ENCODE measurements at regions not wholly inside any gene's neighbourhood (a gene's known extent, or its start where the extent isn't known, plus 50 kb on each side); places are given as distances from the start of the nearest gene placed in this dataset.

DNA sequence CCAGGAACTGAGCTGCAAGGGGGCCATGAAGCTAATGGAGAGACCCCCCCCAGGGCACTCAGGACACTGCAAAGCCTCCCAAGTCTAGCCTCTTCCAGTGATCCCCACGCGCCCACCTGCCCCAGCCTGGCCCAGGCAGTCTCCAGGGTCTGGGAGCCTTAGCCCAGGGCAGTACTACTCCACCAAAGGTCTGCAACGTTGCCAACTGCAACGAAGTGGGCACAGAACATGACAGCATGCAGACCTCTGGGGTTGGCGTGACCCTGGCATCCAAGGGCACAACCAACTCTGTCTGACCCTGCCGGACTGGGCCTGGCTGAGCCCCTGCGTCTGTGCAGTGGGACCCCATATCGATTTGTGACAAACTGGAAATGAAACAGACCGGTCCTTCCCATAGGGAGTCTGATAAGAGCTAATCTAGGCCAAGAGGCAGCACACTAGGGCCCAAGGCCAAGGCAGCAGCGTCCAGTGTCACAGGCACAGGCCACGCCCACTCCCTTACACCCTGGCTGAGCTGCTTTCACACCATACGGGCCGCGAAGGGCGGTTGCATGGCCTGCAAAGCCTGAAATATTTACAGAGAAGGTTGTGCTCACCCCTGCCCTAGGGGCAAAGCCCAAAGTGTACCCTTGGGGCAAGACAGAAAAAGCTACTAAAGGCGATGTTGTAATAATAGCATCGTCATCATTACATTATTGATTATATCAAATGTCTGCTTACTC is 76.7 kb downstream of the NCOR2 start:
- Histone ChIP-seq H3K27ac (peak overlapping the region; percentile 48 to 69 (median 63)), H3K36me3 (replicated peaks in 1 of 2; ENCODE audit: insufficient read depth in 1 of 2, low read depth in 2 of 2) (no peaks in the 10 kb centered on the region), H3K4me1 (peaks cover 36% of the 10 kb centered on the region), H3K9me3 (no peaks in the 10 kb centered on the region), H3K4me3 (no peak overlapping the region), H3K27me3 (no peaks in the 10 kb centered on the region)
- intact Hi-C loops (cut with DNase I), result loop anchor here (10.0 kb wide), 1 partner anchor 116 kb away; no protein-coding TSS in a partner anchor
- TF ChIP-seq, protein P1, sequence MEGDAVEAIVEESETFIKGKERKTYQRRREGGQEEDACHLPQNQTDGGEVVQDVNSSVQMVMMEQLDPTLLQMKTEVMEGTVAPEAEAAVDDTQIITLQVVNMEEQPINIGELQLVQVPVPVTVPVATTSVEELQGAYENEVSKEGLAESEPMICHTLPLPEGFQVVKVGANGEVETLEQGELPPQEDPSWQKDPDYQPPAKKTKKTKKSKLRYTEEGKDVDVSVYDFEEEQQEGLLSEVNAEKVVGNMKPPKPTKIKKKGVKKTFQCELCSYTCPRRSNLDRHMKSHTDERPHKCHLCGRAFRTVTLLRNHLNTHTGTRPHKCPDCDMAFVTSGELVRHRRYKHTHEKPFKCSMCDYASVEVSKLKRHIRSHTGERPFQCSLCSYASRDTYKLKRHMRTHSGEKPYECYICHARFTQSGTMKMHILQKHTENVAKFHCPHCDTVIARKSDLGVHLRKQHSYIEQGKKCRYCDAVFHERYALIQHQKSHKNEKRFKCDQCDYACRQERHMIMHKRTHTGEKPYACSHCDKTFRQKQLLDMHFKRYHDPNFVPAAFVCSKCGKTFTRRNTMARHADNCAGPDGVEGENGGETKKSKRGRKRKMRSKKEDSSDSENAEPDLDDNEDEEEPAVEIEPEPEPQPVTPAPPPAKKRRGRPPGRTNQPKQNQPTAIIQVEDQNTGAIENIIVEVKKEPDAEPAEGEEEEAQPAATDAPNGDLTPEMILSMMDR (IDR thresholded peaks at IDR 0.05), result no peak
- TF ChIP-seq POLR2A (IDR thresholded peaks at IDR 0.05), result no peak
- 20 to 21% methylated on average over 8 to 17 of the region's 17 CpGs for WGBS, 2 donors
- peak; percentile 93 to 98 (median 97) for DNase-seq
- ATAC-seq, result peak; percentile 94

DNA sequence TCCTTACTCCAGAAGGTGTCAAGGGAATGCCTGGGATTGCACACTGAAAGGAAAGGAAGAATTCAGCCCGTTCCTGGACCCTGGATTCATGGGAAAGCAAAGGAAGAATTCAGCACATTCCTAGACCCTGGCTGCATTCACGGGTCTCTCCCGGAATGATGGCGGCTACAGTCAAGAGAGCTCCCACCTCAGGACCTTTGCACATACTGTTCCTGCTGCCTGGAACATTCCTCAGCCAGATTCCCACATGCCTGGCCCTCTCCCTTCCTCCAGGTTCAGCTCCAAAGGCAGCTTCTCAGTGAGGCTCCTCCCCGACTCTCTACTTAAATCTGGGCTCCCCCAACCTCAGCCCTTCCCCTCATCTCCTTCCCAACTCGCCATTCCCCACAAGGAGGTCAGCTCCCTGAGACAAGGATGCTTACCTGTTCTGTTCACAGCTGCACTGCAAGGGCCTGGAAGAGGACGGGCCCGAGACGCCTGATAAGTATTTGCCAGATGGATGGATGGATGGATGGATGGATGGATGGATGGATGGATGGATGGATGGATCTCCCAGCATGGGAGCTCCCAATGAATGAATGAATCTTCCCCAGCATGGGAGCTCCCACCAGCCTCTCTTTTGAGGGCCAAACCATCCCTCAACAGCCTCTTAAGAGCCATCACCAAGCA is 77.4 kb downstream of the NCOR2 start:
- WGBS, 2 donors, result 92 to 97% methylated on average over 9 of the region's 9 CpGs
- no peak for ATAC-seq
- Histone ChIP-seq H3K9me3 (no peaks in the 10 kb centered on the region), H3K4me1 (peaks cover 36% of the 10 kb centered on the region), H3K36me3 (replicated peaks in 1 of 2; ENCODE audit: insufficient read depth in 1 of 2, low read depth in 2 of 2) (no peaks in the 10 kb centered on the region), H3K27me3 (no peaks in the 10 kb centered on the region), H3K27ac (peak overlapping the region in 3 of 4 donors; percentile 48 to 69 (median 66)), H3K4me3 (no peak overlapping the region)
- intact Hi-C loops (cut with DNase I), result loop anchor here (10.0 kb wide), 1 partner anchor 115 kb away; no protein-coding TSS in a partner anchor
- TF ChIP-seq, protein P1 (IDR thresholded peaks at IDR 0.05), result no peak
- no peak for TF ChIP-seq POLR2A (IDR thresholded peaks at IDR 0.05)
- DNase-seq, result no peak

DNA sequence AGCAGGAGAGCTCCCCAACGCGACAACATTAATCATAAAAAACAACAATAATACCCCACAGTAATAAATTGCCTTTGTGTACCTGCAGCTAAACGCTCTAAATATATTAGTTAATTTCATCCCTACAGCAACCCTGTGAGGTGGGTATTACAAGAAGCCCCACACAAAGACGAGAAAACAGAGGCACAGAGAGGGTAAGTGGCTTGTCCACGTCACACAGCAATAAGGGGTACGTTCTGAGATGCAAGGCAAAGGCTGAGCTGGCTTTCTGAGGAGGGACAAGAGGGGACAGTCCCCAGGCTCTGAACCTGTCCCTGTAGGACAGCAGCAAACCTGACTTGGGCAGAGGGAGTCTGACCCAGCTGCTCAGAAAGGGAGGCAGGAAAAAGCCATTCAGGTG is 78.2 kb downstream of the NCOR2 start:
- H3K4me1 ChIP-seq, result peaks cover 36% of the 10 kb centered on the region
- H3K27me3 ChIP-seq, result no peaks in the 10 kb centered on the region
- no peaks in the 10 kb centered on the region for H3K9me3 ChIP-seq
- no peak for TF ChIP-seq POLR2A (IDR thresholded peaks at IDR 0.05)
- TF ChIP-seq, protein P1 (IDR thresholded peaks at IDR 0.05), result no peak
- WGBS, 2 donors, result 68 to 71% methylated on average over 6 of the region's 6 CpGs
- DNase-seq (no peak), ATAC-seq (no peak)
- H3K27ac ChIP-seq, result peak overlapping the region in 1 of 4 donors; percentile 8
- intact Hi-C loops (cut with DNase I), result no loop called here
- H3K4me3 ChIP-seq, result no peak overlapping the region
- H3K36me3 ChIP-seq (replicated peaks in 1 of 2; ENCODE audit: insufficient read depth in 1 of 2, low read depth in 2 of 2), result peaks cover 0 to 2% of the 10 kb centered on the region in 2 donors

DNA sequence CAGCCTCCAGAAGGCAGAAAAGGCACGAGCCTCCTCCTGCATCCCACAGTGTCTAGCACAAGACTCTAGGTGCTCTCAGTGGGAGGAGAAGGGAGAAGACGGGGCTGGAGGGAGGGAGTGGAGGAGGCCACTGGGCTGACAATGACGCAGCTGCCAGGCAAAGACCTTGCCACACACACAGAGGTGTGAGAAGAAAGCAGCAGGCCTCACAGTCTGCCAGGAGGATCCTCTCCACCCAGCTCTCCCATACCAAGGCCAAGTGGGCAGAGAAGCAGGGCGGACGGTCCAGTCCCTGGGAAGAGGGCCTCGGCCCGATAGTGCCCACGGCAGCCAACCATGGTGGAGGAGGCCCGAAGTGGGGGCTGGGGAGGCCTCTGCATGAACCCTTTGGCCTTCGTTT is 78.9 kb downstream of the NCOR2 start:
- H3K27me3 ChIP-seq, result no peaks in the 10 kb centered on the region
- ATAC-seq (peak; percentile 40), DNase-seq (peak; percentile 43 to 78 (median 74))
- H3K4me3 ChIP-seq, result no peak overlapping the region
- peak overlapping the region in 2 of 4 donors; percentile 6 to 17 for H3K27ac ChIP-seq
- H3K9me3 ChIP-seq, result no peaks in the 10 kb centered on the region
- TF ChIP-seq POLR2A (IDR thresholded peaks at IDR 0.05), result no peak
- peaks cover 0 to 2% of the 10 kb centered on the region in 2 donors for H3K36me3 ChIP-seq (replicated peaks in 1 of 2; ENCODE audit: insufficient read depth in 1 of 2, low read depth in 2 of 2)
- peaks cover 39% of the 10 kb centered on the region for H3K4me1 ChIP-seq
- 43 to 48% methylated on average over 9 to 10 of the region's 10 CpGs for WGBS, 2 donors
- intact Hi-C loops (cut with DNase I), result no loop called here

DNA sequence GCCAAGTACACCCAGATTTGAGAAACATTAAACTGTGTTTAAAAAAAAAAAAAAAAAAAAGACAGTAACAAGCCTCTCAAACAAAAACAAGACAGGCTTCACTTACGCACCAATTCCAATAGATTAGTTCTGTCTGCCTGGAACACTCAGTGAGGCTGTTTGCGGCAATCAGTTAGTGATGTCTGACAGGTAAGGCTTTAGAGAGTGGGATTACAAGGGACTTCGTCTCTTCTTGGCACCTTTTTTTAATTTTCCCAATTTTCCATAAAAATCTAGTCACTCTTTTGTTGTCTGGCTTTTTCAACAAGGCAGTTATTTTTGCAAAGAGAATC is 79.6 kb downstream of the NCOR2 start:
- TF ChIP-seq, protein P1 (IDR thresholded peaks at IDR 0.05), result no peak
- no peak for TF ChIP-seq POLR2A (IDR thresholded peaks at IDR 0.05)
- H3K27me3 ChIP-seq, result no peaks in the 10 kb centered on the region
- intact Hi-C loops (cut with DNase I), result no loop called here
- no peak for DNase-seq
- peaks cover 0 to 2% of the 10 kb centered on the region in 2 donors for H3K36me3 ChIP-seq (replicated peaks in 1 of 2; ENCODE audit: insufficient read depth in 1 of 2, low read depth in 2 of 2)
- H3K9me3 ChIP-seq, result no peaks in the 10 kb centered on the region
- peaks cover 46% of the 10 kb centered on the region for H3K4me1 ChIP-seq
- H3K27ac ChIP-seq, result peak overlapping the region in 1 of 4 donors; percentile 17
- 76 to 85% methylated on average over 3 of the region's 3 CpGs for WGBS, 2 donors
- no peak overlapping the region for H3K4me3 ChIP-seq
- ATAC-seq, result no peak
